ENCODE measurements at regions not wholly inside any gene's neighbourhood (a gene's known extent, or its start where the extent isn't known, plus 50 kb on each side); places are given as distances from the start of the nearest gene placed in this dataset.

GRCh38 chr6:19070520-19070919, 683.4 kb downstream of the RNF144B start:
- DNase-seq (ENCODE audit: low read depth), result no peak
- no peak for TF ChIP-seq CTCF (conservative IDR thresholded peaks at IDR 0.05; ENCODE audit: control insufficient read depth, insufficient read depth, low read depth, low read length)
- H3K4me3 ChIP-seq (ENCODE audit: control insufficient read depth, low read depth, low read length), result no peak overlapping the region

DNA sequence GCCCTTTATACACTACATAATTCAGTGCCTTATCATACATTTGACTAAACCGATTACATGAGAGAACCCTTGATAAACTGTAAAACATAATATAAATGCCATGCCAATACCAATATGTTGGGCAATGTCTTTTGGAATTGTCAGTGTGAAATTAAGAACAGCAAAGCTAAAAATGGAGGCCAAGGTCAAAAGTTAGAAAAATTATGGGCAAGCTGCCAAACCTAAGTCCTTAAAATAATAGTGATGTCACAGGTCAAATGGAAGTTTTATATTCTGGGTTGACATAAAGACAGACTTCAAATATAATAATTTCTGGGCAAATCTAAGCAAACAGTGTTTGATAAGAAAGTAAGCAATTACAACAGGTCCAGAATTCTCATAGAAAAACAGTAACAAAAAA, 696.7 kb downstream of the RNF144B start:
- no peak for DNase-seq (ENCODE audit: low read depth)
- no peak for TF ChIP-seq CTCF (conservative IDR thresholded peaks at IDR 0.05; ENCODE audit: control insufficient read depth, insufficient read depth, low read depth, low read length)

DNA sequence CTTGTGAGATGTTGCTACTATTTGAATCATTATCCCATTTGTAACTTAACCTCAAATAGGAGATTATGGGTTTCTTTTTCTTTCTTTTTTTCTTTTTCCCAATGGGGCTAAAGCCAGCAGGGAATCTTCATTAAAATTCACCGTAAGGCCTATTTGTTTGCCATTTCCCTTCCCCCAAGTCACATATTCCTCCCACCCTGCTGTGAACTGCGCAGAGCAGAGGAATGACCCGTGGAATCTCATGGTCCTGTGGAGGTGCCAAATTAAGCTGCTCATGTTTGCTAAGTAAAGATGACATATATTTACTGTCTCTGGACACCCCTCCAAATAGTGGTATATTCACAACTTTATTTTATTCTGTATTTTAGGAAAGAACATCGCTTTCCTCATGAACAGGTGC, 699.3 kb downstream of the RNF144B start:
- no peak overlapping the region for H3K4me3 ChIP-seq (ENCODE audit: control insufficient read depth, low read depth, low read length)
- DNase-seq (ENCODE audit: low read depth), result no peak
- TF ChIP-seq CTCF (conservative IDR thresholded peaks at IDR 0.05; ENCODE audit: control insufficient read depth, insufficient read depth, low read depth, low read length), result no peak

More for the DNA sequence above, 696.7 kb downstream of the RNF144B start:
- H3K4me3 ChIP-seq (ENCODE audit: control insufficient read depth, low read depth, low read length), result no peak overlapping the region

- DNase-seq (ENCODE audit: low read depth), result no peak
- no peak overlapping the region for H3K4me3 ChIP-seq (ENCODE audit: control insufficient read depth, low read depth, low read length)
- TF ChIP-seq CTCF (conservative IDR thresholded peaks at IDR 0.05; ENCODE audit: control insufficient read depth, insufficient read depth, low read depth, low read length), result no peak
These were observed 700.1 kb downstream of the RNF144B start for GRCh38 chr6:19087296-19087695.

- no peak for TF ChIP-seq CTCF (conservative IDR thresholded peaks at IDR 0.05; ENCODE audit: control insufficient read depth, insufficient read depth, low read depth, low read length)
- H3K4me3 ChIP-seq (ENCODE audit: control insufficient read depth, low read depth, low read length), result no peak overlapping the region
- no peak for DNase-seq (ENCODE audit: low read depth)
These were observed 700.7 kb downstream of the RNF144B start for GRCh38 chr6:19087897-19088296.

DNA sequence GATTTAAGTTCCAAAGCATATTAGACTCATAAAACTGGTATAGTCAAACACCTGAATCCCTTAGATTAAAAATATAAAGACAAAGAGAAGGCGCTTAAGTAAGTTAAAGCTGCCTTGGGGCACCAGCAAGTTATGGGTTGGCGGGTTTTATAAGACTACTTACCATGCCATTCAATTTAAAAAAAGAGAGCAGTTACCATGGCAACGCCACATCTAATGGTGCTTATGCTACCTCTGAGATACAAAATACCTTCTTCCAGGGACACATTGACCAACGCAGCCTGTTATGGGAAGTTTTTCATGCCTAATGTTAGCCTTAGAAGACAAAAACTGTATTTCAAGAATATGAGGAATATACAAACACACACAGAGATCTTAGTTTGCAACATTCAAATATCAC, 713.6 kb downstream of the RNF144B start:
- no peak for TF ChIP-seq CTCF (conservative IDR thresholded peaks at IDR 0.05; ENCODE audit: control insufficient read depth, insufficient read depth, low read depth, low read length)
- H3K4me3 ChIP-seq (ENCODE audit: control insufficient read depth, low read depth, low read length), result no peak overlapping the region
- DNase-seq (ENCODE audit: low read depth), result no peak

DNA sequence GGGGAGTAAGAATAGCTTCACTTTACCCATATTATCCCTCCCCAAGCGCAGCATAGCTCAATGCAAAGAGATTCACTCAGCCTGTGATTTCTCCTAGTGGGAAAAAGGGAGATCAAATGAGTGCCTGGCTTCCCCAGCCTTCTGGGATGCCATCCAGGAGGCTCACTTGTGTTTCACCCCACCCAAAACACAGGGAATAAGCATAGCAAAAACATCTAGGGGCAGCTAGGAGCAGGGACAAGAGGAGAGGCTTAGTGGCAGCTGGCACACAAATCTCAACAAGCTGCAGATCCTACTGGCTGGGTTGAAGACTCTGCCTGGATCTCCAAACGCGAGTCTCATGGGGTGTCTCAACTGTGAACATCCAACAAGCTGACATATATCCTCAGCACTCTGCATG, 715.8 kb downstream of the RNF144B start:
- DNase-seq (ENCODE audit: low read depth), result no peak
- no peak overlapping the region for H3K4me3 ChIP-seq (ENCODE audit: control insufficient read depth, low read depth, low read length)
- no peak for TF ChIP-seq CTCF (conservative IDR thresholded peaks at IDR 0.05; ENCODE audit: control insufficient read depth, insufficient read depth, low read depth, low read length)

All from fibroblast of mammary gland (primary cell).